Panc1 (cell line): ENCODE measurements at regions not wholly inside any gene's neighbourhood (a gene's known extent, or its start where the extent isn't known, plus 50 kb on each side); places are given as distances from the start of the nearest gene placed in this dataset.

Experiments used
- POLR2AphosphoS5 ChIP-seq: IDR thresholded peaks from 2 replicates; pipeline ENCODE4 v1.6.1; 2012; ENCODE audit warnings: mild to moderate bottlenecking, low read depth, low read length, moderate library complexity
- TCF7L2 ChIP-seq: IDR thresholded peaks from 2 replicates; pipeline ENCODE4 v1.6.1; 2011; ENCODE audit warnings: mild to moderate bottlenecking, low read depth, low read length, inconsistent platforms
- TF ChIP-seq, protein P1 (sequence below): fragments of 450-650 bp; IDR thresholded peaks from 2 replicates; pipeline ENCODE4 v1.5.1; 2017; ENCODE audit warnings: mild to moderate bottlenecking
- TF ChIP-seq, protein P2 (sequence below), 2 experiments: IDR thresholded peaks; 2 replicates each; pipeline ENCODE4 v1.6.1; 2011 to 2012; ENCODE audit warnings: low read depth in 2 of 2, control low read depth in 1 of 2, low read length in 1 of 2, mild to moderate bottlenecking in 1 of 2, moderate library complexity in 1 of 2; ENCODE audit not compliant: insufficient read depth in 1 of 2

DNA sequence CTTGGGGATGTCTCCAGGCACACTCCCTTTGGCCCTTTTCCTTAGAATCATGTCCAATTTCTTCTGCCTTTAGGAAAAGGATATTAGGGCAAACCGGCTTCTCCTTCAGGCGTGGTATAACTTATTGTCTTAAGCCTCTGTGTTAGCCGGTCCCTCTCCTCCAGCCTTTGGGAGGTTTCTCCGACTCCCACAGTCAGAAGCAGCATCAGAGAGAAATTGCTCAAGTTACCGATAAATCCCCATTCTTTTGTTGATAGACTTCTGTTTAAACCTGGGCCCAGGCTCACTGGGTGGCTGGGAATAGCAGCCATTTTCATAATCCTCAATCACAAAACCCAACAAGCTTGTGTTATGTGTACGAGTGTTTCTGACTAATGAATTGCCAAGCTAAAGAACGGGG lies 85.4 kb upstream of the KAZN start:
- TF ChIP-seq, protein P1, sequence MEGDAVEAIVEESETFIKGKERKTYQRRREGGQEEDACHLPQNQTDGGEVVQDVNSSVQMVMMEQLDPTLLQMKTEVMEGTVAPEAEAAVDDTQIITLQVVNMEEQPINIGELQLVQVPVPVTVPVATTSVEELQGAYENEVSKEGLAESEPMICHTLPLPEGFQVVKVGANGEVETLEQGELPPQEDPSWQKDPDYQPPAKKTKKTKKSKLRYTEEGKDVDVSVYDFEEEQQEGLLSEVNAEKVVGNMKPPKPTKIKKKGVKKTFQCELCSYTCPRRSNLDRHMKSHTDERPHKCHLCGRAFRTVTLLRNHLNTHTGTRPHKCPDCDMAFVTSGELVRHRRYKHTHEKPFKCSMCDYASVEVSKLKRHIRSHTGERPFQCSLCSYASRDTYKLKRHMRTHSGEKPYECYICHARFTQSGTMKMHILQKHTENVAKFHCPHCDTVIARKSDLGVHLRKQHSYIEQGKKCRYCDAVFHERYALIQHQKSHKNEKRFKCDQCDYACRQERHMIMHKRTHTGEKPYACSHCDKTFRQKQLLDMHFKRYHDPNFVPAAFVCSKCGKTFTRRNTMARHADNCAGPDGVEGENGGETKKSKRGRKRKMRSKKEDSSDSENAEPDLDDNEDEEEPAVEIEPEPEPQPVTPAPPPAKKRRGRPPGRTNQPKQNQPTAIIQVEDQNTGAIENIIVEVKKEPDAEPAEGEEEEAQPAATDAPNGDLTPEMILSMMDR: no peak
- TF ChIP-seq POLR2AphosphoS5 (no peak), TCF7L2 (no peak)
- TF ChIP-seq, protein P2, sequence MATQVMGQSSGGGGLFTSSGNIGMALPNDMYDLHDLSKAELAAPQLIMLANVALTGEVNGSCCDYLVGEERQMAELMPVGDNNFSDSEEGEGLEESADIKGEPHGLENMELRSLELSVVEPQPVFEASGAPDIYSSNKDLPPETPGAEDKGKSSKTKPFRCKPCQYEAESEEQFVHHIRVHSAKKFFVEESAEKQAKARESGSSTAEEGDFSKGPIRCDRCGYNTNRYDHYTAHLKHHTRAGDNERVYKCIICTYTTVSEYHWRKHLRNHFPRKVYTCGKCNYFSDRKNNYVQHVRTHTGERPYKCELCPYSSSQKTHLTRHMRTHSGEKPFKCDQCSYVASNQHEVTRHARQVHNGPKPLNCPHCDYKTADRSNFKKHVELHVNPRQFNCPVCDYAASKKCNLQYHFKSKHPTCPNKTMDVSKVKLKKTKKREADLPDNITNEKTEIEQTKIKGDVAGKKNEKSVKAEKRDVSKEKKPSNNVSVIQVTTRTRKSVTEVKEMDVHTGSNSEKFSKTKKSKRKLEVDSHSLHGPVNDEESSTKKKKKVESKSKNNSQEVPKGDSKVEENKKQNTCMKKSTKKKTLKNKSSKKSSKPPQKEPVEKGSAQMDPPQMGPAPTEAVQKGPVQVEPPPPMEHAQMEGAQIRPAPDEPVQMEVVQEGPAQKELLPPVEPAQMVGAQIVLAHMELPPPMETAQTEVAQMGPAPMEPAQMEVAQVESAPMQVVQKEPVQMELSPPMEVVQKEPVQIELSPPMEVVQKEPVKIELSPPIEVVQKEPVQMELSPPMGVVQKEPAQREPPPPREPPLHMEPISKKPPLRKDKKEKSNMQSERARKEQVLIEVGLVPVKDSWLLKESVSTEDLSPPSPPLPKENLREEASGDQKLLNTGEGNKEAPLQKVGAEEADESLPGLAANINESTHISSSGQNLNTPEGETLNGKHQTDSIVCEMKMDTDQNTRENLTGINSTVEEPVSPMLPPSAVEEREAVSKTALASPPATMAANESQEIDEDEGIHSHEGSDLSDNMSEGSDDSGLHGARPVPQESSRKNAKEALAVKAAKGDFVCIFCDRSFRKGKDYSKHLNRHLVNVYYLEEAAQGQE (IDR thresholded peaks at IDR 0.05; ENCODE audit: insufficient read depth in 1 of 2, low read depth in 2 of 2, low read length in 1 of 2): no peak
